SU-DHL-6 (cell line): ENCODE measurements at regions not wholly inside any gene's neighbourhood (a gene's known extent, or its start where the extent isn't known, plus 50 kb on each side); places are given as distances from the start of the nearest gene placed in this dataset.

Experiments
- EZH2phosphoT487 ChIP-seq: fragments of 200-600 bp; sonication (generic), shearing (Covaris generic); conservative IDR thresholded peaks from 2 replicates; pipeline ENCODE4 v1.6.1; 2018; ENCODE audit warnings: mild to moderate bottlenecking, antibody characterized with exemption, low read length, moderate library complexity, mixed read lengths
- TF ChIP-seq, protein P1 (sequence below): fragments of 200-600 bp; sonication (generic); IDR thresholded peaks from one replicate; pipeline ENCODE4 v1.5.1; 2017; ENCODE audit warnings: antibody characterized with exemption, mild to moderate bottlenecking, low read length, moderate library complexity; ENCODE audit not compliant: insufficient read depth, poor library complexity, severe bottlenecking

DNA sequence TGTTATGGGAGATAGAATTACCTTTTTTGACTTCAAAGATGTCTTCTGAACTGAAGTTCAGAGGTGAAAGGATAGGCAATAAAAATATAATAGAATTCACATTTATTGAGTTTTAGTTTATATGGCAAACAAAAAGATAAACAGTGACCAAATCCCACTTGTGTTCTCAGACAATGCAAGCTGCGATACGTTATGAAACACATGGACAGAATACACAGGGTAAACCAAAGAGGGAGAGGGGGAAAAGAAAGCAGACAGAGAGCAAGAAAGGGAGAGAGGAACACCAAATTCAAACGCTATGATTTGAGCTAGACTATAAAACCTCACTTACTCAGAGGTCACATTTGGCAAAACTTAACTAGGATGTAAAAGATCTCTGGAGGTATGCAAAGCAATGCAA is 238.2 kb upstream of the FLRT2 start:
- TF ChIP-seq, protein P1, sequence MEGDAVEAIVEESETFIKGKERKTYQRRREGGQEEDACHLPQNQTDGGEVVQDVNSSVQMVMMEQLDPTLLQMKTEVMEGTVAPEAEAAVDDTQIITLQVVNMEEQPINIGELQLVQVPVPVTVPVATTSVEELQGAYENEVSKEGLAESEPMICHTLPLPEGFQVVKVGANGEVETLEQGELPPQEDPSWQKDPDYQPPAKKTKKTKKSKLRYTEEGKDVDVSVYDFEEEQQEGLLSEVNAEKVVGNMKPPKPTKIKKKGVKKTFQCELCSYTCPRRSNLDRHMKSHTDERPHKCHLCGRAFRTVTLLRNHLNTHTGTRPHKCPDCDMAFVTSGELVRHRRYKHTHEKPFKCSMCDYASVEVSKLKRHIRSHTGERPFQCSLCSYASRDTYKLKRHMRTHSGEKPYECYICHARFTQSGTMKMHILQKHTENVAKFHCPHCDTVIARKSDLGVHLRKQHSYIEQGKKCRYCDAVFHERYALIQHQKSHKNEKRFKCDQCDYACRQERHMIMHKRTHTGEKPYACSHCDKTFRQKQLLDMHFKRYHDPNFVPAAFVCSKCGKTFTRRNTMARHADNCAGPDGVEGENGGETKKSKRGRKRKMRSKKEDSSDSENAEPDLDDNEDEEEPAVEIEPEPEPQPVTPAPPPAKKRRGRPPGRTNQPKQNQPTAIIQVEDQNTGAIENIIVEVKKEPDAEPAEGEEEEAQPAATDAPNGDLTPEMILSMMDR = no peak
- no peak for TF ChIP-seq EZH2phosphoT487
